ENCODE measurements at regions not wholly inside any gene's neighbourhood (a gene's known extent, or its start where the extent isn't known, plus 50 kb on each side); places are given as distances from the start of the nearest gene placed in this dataset.
"Not testable (repeated sequence)": the region's sequence is repeated elsewhere in the genome, so short reads cannot be mapped to it uniquely, and the experiment has no call there.

- TF ChIP-seq CTCF (IDR thresholded peaks at IDR 0.05); SIN3A (IDR thresholded peaks at IDR 0.05; ENCODE audit: borderline replicate concordance, insufficient read depth, low read depth, low read length); REST (IDR thresholded peaks at IDR 0.05; ENCODE audit: insufficient read depth in 1 of 2, low read depth in 2 of 2, low read length in 1 of 2): not testable (repeated sequence)
Observed at GRCh38 chr2:95681589-95682081, 89.8 kb downstream of the TRIM43 start.

Measured in Panc1 (cell line).